ENCODE measurements at regions not wholly inside any gene's neighbourhood (a gene's known extent, or its start where the extent isn't known, plus 50 kb on each side); places are given as distances from the start of the nearest gene placed in this dataset.

DNA sequence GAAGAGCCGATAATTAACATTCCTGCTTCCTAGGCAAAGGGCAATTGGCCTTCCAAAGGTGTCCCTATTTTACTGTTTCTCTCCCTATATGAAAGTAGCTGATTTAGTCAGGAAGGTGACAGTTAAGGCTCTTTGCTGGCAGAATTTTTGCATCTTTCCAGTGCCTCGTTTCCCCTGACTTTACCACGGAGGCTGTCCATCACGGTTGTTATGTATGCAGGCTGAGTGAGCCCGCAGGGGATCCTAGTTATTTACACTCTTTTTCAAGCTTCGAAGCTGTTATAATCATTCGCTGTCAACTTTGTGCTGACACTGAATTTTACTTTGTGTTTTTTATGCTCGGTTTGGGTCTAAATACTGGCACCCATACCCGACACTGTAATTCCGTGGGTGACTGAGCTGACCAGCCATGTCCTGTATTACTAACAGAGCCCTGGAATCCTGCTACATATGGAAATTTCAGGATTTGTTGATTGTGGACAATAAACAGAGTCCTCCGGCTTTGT lies 713.8 kb upstream of the FANCL start:
- TF ChIP-seq, protein P1, sequence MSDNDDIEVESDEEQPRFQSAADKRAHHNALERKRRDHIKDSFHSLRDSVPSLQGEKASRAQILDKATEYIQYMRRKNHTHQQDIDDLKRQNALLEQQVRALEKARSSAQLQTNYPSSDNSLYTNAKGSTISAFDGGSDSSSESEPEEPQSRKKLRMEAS (IDR thresholded peaks at IDR 0.05): no peak
- TF ChIP-seq CHD2 (IDR thresholded peaks at IDR 0.05; ENCODE audit: low read length): no peak
- no peak for TF ChIP-seq PHF8 (conservative IDR thresholded peaks at IDR 0.05; ENCODE audit: low read depth, low read length)
- TF ChIP-seq, protein P2, sequence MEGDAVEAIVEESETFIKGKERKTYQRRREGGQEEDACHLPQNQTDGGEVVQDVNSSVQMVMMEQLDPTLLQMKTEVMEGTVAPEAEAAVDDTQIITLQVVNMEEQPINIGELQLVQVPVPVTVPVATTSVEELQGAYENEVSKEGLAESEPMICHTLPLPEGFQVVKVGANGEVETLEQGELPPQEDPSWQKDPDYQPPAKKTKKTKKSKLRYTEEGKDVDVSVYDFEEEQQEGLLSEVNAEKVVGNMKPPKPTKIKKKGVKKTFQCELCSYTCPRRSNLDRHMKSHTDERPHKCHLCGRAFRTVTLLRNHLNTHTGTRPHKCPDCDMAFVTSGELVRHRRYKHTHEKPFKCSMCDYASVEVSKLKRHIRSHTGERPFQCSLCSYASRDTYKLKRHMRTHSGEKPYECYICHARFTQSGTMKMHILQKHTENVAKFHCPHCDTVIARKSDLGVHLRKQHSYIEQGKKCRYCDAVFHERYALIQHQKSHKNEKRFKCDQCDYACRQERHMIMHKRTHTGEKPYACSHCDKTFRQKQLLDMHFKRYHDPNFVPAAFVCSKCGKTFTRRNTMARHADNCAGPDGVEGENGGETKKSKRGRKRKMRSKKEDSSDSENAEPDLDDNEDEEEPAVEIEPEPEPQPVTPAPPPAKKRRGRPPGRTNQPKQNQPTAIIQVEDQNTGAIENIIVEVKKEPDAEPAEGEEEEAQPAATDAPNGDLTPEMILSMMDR (IDR thresholded peaks at IDR 0.05; ENCODE audit: control extremely low read depth in 1 of 3, insufficient read depth in 1 of 3, low read depth in 1 of 3, low read length in 3 of 3): no peak
- no peak for TF ChIP-seq EP300 (IDR thresholded peaks at IDR 0.05; ENCODE audit: borderline replicate concordance in 1 of 2, low read depth in 2 of 2, low read length in 2 of 2)
- no peak for TF ChIP-seq KDM5A (IDR thresholded peaks at IDR 0.05; ENCODE audit: low read length)
